ENCODE measurements at regions not wholly inside any gene's neighbourhood (a gene's known extent, or its start where the extent isn't known, plus 50 kb on each side); places are given as distances from the start of the nearest gene placed in this dataset.

DNA sequence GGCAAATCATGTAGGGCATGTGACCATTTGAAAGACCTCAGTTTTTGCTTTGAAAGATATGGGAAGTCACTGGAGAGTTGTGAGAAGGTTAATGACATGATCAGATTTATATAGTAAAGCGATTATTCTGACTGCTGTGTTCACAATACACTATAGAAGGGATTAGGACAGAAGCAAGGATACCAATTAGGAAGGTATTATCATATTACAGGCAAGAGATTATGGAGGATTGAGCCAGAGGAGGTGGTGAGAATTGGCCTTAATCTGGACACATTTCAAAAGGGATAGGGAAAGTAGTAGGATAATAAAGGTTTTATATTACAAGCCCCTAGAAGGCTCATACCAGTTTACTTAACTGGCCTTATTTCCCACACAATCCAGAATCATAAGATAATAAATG is 124.9 kb upstream of the POF1B start:
- Histone ChIP-seq H3K27me3 (ENCODE audit: insufficient read depth, low read length) (no peaks in the 10 kb centered on the region), H3K79me2 (ENCODE audit: insufficient read depth, low read length) (no peaks in the 10 kb centered on the region), H3T11ph (ENCODE audit: low read length) (no peak overlapping the region), H2BK15ac (ENCODE audit: low read depth, low read length) (no peak overlapping the region), H3K23ac (ENCODE audit: insufficient read length, low read depth, low read length) (no peak overlapping the region), H2AFZ (ENCODE audit: low read length) (no peak overlapping the region), H2BK120ac (ENCODE audit: low read depth, low read length, poor library complexity, severe bottlenecking) (no peak overlapping the region), H4K91ac (ENCODE audit: insufficient read length, low read depth, low read length) (no peak overlapping the region), H3K14ac (ENCODE audit: insufficient read depth, low read length) (no peak overlapping the region), H2BK12ac (ENCODE audit: insufficient read length, low read depth, low read length) (no peak overlapping the region), H3K9ac (ENCODE audit: extremely low read depth, insufficient read length, low read length) (no peak overlapping the region), H4K8ac (replicated peaks; ENCODE audit: insufficient read length, low read depth, low read length) (no peak overlapping the region), H4K20me1 (ENCODE audit: control insufficient read depth, insufficient read depth, insufficient read length) (no peaks in the 10 kb centered on the region), H4K5ac (ENCODE audit: insufficient read length, low read depth, low read length) (no peak overlapping the region), H3K9me3 (ENCODE audit: control insufficient read depth, low read depth, low read length) (no peaks in the 10 kb centered on the region), H2BK20ac (ENCODE audit: low read depth, low read length, poor library complexity, severe bottlenecking) (no peak overlapping the region), H3K56ac (ENCODE audit: insufficient read length, low read depth, low read length) (no peak overlapping the region), H3K4me1 (ENCODE audit: insufficient read depth, low read length) (no peaks in the 10 kb centered on the region), H3K4me2 (ENCODE audit: insufficient read depth, insufficient read length, low read length) (no peak overlapping the region), H3K18ac (ENCODE audit: insufficient read length, low read depth, low read length) (no peak overlapping the region), H3K23me2 (ENCODE audit: insufficient read length, low read depth, low read length, poor library complexity, severe bottlenecking) (no peaks in the 10 kb centered on the region), H2AK5ac (ENCODE audit: insufficient read length, low read length) (no peak overlapping the region), H3K27ac (ENCODE audit: insufficient read length, low read depth, low read length) (no peak overlapping the region), H2BK5ac (ENCODE audit: insufficient read length, low read length) (no peak overlapping the region), H3K4ac (ENCODE audit: low read depth, low read length) (no peak overlapping the region), H3K79me1 (ENCODE audit: insufficient read depth, low read depth, low read length, poor library complexity, severe bottlenecking) (no peaks in the 10 kb centered on the region)
- DNase-seq = no peak
- H3K4me1 Mint-ChIP-seq = no peaks in the 10 kb centered on the region
- peaks cover 31 to 35% of the 10 kb centered on the region in 2 experiments for H3K9me3 Mint-ChIP-seq
- H3K27ac Mint-ChIP-seq = no peak overlapping the region
- no peaks in the 10 kb centered on the region for H3K27me3 Mint-ChIP-seq (ENCODE audit: low read depth)
- no peak overlapping the region for H3K4me3 Mint-ChIP-seq
- no CpG with 5 or more reads among the region's 1 CpG for WGBS (ENCODE audit: extremely low coverage, insufficient read length, low lambda C conversion rate)
- no peak for TF ChIP-seq CTCF (conservative IDR thresholded peaks at IDR 0.05)
- H3K36me3 Mint-ChIP-seq (ENCODE audit: insufficient read depth in 1 of 3, low read depth in 3 of 3) = no peaks in the 10 kb centered on the region
